ENCODE measurements at regions not wholly inside any gene's neighbourhood (a gene's known extent, or its start where the extent isn't known, plus 50 kb on each side); places are given as distances from the start of the nearest gene placed in this dataset.

DNA sequence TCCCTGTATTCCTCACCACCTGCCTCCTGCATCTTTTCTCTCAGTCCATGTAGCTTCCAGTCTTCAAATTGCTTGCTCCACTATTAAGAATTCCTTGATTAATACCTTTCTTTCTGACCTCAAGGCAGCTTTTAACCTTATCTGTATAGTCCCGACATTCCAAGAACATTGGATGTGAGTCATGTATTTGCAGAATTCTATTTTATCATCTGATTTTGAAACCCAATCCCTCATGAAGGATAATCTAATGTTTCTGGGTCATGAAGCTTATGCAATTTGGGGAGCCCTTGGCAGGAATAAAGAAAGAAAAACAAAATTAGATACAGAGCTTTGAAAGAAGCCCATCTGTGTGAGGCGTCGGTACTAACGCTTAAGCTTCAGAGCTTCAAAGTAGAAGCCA lies 63.4 kb upstream of the CCND2 start:
- Histone ChIP-seq H3K4me1 (no peaks in the 10 kb centered on the region), H3K27me3 (peaks cover 0 to 46% (median 0%) of the 10 kb centered on the region in 4 donors), H3K4me3 (no peak overlapping the region), H3K27ac (no peak overlapping the region), H3K9me3 (no peaks in the 10 kb centered on the region), H3K36me3 (no peaks in the 10 kb centered on the region)
- intact Hi-C loops (cut with DNase I), result no loop called here
- TF ChIP-seq POLR2A (IDR thresholded peaks at IDR 0.05), result no peak
- TF ChIP-seq CTCF (IDR thresholded peaks at IDR 0.05), result no peak
- WGBS, 2 donors, result 76 to 82% methylated on average over 4 of the region's 4 CpGs
- no peak for DNase-seq

DNA sequence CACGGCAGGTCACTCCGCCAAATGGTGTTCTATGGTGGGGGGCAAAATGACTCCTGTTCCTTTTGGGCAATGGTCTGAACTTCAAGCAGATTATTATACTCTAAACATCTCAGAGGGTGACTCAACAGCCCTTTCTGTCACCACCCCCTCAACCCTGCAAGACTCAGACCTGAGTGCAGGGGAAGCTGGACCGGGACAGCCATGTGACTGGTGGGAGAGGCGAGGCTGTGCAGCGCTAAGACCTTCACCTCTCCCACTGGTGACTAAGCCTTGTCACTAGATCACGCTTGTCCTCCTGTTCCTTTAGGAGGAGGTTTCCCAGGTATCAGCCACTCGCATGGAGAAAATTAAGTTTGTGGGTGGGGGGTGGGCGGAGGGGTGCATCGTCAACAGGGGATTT lies 67.1 kb upstream of the CCND2 start:
- no peaks in the 10 kb centered on the region for H3K4me1 ChIP-seq
- 67 to 78% methylated on average over 6 of the region's 9 CpGs for WGBS, 2 donors
- H3K27ac ChIP-seq, result no peak overlapping the region
- no peak overlapping the region for H3K4me3 ChIP-seq
- no peak for DNase-seq
- peaks cover 0 to 48% (median 0%) of the 10 kb centered on the region in 4 donors for H3K27me3 ChIP-seq
- no peaks in the 10 kb centered on the region for H3K36me3 ChIP-seq
- no peaks in the 10 kb centered on the region for H3K9me3 ChIP-seq
- intact Hi-C loops (cut with DNase I), result no loop called here
- TF ChIP-seq POLR2A (IDR thresholded peaks at IDR 0.05) (no peak), CTCF (IDR thresholded peaks at IDR 0.05) (no peak)

DNA sequence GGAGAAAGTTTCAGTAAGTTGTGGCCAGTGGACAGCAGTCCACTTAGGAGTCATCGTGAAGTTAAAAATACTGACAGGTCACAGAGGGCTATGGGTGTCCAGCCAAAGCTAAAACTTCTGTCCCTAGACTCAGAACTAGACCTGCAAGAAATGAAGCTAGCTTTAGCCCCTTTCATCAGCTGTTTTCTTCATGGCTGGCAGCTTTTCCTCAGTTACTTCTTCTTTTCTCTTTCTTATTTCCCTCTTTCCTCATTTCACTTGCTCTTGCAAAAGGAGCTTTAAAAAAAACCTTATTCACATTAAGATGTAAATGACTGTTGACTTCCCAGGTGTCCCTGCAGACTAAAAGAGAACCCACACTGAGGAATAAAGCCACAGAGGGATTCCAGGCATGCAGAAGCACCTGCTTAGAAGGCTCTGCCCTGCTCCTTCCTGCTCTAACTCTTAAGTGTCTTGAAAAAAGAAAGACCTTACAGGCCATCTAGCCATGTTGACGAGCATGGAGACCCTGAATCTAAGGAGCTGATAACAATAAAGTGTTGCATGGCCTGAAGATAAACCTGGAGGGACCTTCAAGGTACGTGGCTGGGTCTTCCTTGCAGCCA lies 69.7 kb upstream of the CCND2 start:
- Histone ChIP-seq H3K4me1 (no peaks in the 10 kb centered on the region), H3K9me3 (no peaks in the 10 kb centered on the region), H3K36me3 (no peaks in the 10 kb centered on the region), H3K27ac (no peak overlapping the region), H3K4me3 (no peak overlapping the region), H3K27me3 (peaks cover 0 to 52% (median 0%) of the 10 kb centered on the region in 4 donors)
- intact Hi-C loops (cut with DNase I), result no loop called here
- no peak for DNase-seq
- WGBS, 2 donors, result 50 to 66% methylated on average over 3 of the region's 3 CpGs
- TF ChIP-seq CTCF (IDR thresholded peaks at IDR 0.05) (no peak), POLR2A (IDR thresholded peaks at IDR 0.05) (no peak)

- no peaks in the 10 kb centered on the region for H3K36me3 ChIP-seq
- intact Hi-C loops (cut with DNase I), result no loop called here
- WGBS, 2 donors, result 64 to 65% methylated on average over 5 of the region's 5 CpGs
- H3K9me3 ChIP-seq, result no peaks in the 10 kb centered on the region
- TF ChIP-seq CTCF (IDR thresholded peaks at IDR 0.05) (no peak), POLR2A (IDR thresholded peaks at IDR 0.05) (no peak)
- no peak overlapping the region for H3K27ac ChIP-seq
- no peaks in the 10 kb centered on the region for H3K4me1 ChIP-seq
- H3K27me3 ChIP-seq, result peaks cover 0 to 56% (median 0%) of the 10 kb centered on the region in 4 donors
- no peak overlapping the region for H3K4me3 ChIP-seq
- DNase-seq, result no peak
These were observed 70.6 kb upstream of the CCND2 start for GRCh38 chr12:4202918-4203317.

GRCh38 chr12:4202487-4202886 lies 71.1 kb upstream of the CCND2 start:
- H3K36me3 ChIP-seq, result no peaks in the 10 kb centered on the region
- WGBS, 2 donors, result 68 to 69% methylated on average over 7 of the region's 7 CpGs
- no peak for DNase-seq
- intact Hi-C loops (cut with DNase I), result no loop called here
- TF ChIP-seq CTCF (IDR thresholded peaks at IDR 0.05) (no peak), POLR2A (IDR thresholded peaks at IDR 0.05) (no peak)
- no peak overlapping the region for H3K4me3 ChIP-seq
- no peaks in the 10 kb centered on the region for H3K4me1 ChIP-seq
- no peaks in the 10 kb centered on the region for H3K9me3 ChIP-seq
- no peak overlapping the region for H3K27ac ChIP-seq
- H3K27me3 ChIP-seq, result peaks cover 0 to 61% (median 0%) of the 10 kb centered on the region in 4 donors
